Esophagus muscularis mucosa (tissue), 3 donors: ENCODE measurements at regions not wholly inside any gene's neighbourhood (a gene's known extent, or its start where the extent isn't known, plus 50 kb on each side); places are given as distances from the start of the nearest gene placed in this dataset.

ENCODE experiments used
- CTCF ChIP-seq, 3 experiments: fragments of 200-600 bp in 2 of 3; fragments of 450-650 bp in 1 of 3; sonication (generic) in 2 of 3; IDR thresholded peaks; one replicate each; pipeline ENCODE4 v1.5.1; 2017 to 2019; ENCODE audit warnings: antibody characterized with exemption in 3 of 3, mild to moderate bottlenecking in 2 of 3, moderate library complexity in 1 of 3
- POLR2A ChIP-seq: fragments of 450-650 bp; IDR thresholded peaks from one replicate; pipeline ENCODE4 v1.6.1; 2017; ENCODE audit warnings: antibody characterized with exemption, moderate library complexity, mild to moderate bottlenecking, low read depth
- POLR2AphosphoS5 ChIP-seq, 2 donors: sonication (generic); formaldehyde crosslinking; IDR thresholded peaks; one replicate each; pipeline ENCODE4 v1.6.1; 2017; ENCODE audit warnings: antibody characterized with exemption in 2 of 2

GRCh38 chr6:85764844-85765243, 122.2 kb upstream of the SYNCRIP start:
- no peak for TF ChIP-seq POLR2A
- no peak for TF ChIP-seq CTCF (IDR thresholded peaks at IDR 0.05)
- TF ChIP-seq POLR2AphosphoS5 (IDR thresholded peaks at IDR 0.05), result no peak
